ENCODE measurements at regions not wholly inside any gene's neighbourhood (a gene's known extent, or its start where the extent isn't known, plus 50 kb on each side); places are given as distances from the start of the nearest gene placed in this dataset.
"Not testable (repeated sequence)": the region's sequence is repeated elsewhere in the genome, so short reads cannot be mapped to it uniquely, and the experiment has no call there.

DNA sequence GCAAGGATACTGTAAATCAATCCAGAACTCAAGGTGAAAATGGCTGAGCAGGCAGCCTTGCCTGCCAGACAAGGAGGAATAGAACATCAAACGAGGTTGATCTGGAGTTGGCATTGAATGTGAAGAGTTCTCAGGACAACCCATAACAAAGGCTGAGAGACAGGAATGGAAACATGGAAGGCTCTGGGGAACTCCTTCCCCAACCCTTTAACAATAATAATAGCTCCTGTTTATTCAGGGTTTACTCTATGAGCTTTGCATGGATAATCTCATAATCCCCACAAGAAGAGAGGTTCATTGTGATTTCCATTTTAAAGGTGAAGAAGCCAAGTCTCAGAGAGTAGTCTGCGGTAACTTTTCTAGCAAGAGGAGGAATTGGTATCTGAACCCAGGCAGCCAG is 151.7 kb downstream of the SOD2 start:
- Histone ChIP-seq H3K4me3 (no peak overlapping the region), H3K36me3 (no peaks in the 10 kb centered on the region), H3K9me3 (no peaks in the 10 kb centered on the region), H3K27ac (no peak overlapping the region), H3K4me1 (no peaks in the 10 kb centered on the region), H3K27me3 (no peaks in the 10 kb centered on the region)
- DNase-seq (ENCODE audit: low spot score), result no peak
- TF ChIP-seq CTCF (IDR thresholded peaks at IDR 0.05), result no peak

GRCh38 chr6:159540883-159541282 is 152.2 kb downstream of the SOD2 start:
- DNase-seq (ENCODE audit: low spot score), result no peak
- no peaks in the 10 kb centered on the region for H3K4me1 ChIP-seq
- H3K4me3 ChIP-seq, result no peak overlapping the region
- TF ChIP-seq CTCF (IDR thresholded peaks at IDR 0.05), result no peak
- H3K9me3 ChIP-seq, result no peaks in the 10 kb centered on the region
- no peak overlapping the region for H3K27ac ChIP-seq
- no peaks in the 10 kb centered on the region for H3K36me3 ChIP-seq
- H3K27me3 ChIP-seq, result no peaks in the 10 kb centered on the region

GRCh38 chr6:159540152-159540551 is 152.9 kb downstream of the SOD2 start:
- H3K9me3 ChIP-seq, result no peaks in the 10 kb centered on the region
- no peaks in the 10 kb centered on the region for H3K36me3 ChIP-seq
- no peak for TF ChIP-seq CTCF (IDR thresholded peaks at IDR 0.05)
- H3K27me3 ChIP-seq, result no peaks in the 10 kb centered on the region
- H3K4me1 ChIP-seq, result no peaks in the 10 kb centered on the region
- DNase-seq (ENCODE audit: low spot score), result no peak
- no peak overlapping the region for H3K27ac ChIP-seq
- no peak overlapping the region for H3K4me3 ChIP-seq

DNA sequence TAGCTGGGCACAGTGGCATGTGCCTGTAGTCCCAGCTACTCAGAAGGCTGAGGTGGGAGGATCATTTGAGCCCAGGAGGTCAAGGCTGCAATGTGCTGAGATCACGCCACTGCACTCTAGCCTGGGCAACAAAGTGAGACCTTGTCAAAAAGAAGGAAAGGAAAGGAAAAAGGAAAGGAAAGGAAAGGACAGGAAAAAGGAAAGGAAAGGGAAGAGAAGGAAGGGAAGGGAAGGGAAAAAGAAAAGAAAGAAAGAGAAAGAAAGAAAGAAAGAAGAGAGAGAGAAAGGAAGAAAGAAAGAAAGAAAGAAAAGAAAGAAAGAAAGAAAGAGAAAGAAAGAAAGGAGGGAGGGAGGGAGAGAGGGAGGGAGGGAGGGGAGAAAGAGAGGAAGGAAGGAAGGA is 155.0 kb downstream of the SOD2 start:
- H3K4me1 ChIP-seq; H3K9me3 ChIP-seq; DNase-seq (ENCODE audit: low spot score); H3K27me3 ChIP-seq; H3K36me3 ChIP-seq; H3K4me3 ChIP-seq; H3K27ac ChIP-seq: not testable (repeated sequence)

DNA sequence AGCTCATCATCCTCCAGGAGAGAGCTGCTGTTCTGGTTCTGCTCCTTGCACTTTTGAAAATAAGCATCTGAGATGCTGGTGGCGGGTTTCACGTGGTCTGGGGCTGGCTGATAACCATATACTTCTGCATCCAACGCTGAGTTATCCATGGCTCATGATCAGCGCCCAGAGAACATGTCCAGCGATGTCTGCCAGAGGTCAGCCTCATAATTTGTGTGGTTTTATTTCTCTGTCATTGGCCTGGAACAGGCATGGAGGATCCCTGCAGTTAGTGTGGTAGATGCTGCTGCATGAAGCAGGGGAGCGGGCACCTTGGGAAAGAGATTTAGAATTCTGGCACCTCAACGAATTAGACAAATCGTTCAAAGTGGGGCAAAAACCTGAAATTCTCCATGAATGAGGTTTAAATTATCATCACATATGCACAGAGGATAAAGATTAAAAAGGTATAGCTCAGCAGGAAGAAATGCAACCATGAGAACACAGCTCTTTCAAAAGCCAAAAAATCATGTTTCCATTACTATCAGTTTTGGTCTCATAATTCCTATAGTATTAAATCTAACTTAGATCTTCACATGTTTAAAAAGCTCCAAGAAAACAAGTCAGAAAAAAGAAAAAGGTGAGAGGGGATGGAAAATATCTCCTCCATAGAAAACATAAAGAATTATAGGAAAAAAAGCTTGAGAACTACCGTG is 157.2 kb downstream of the SOD2 start:
- no peaks in the 10 kb centered on the region for H3K36me3 ChIP-seq
- no peak for DNase-seq (ENCODE audit: low spot score)
- no peaks in the 10 kb centered on the region for H3K9me3 ChIP-seq
- no peak overlapping the region for H3K4me3 ChIP-seq
- H3K4me1 ChIP-seq, result no peaks in the 10 kb centered on the region
- H3K27ac ChIP-seq, result no peak overlapping the region
- TF ChIP-seq CTCF (IDR thresholded peaks at IDR 0.05), result no peak
- no peaks in the 10 kb centered on the region for H3K27me3 ChIP-seq

DNA sequence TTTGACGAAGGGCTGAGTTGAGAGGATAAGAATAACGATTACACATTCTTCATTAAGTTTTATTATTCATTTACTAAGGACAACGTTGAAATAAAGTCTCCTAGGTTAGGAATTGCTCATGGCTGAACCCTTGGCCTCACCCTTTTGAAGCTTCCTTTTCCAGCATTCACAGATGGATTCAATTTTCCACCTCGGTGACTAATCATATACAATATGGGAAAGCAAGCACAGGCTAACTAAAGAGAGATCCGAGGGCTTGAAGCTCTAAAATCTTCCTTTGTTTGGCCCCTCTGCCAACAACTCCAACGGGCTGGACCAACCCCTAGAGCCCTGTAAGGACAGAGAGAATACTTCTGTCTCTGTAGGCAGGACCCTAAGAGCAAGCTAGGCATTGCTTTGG is 159.5 kb downstream of the SOD2 start:
- H3K36me3 ChIP-seq, result no peaks in the 10 kb centered on the region
- no peak for DNase-seq (ENCODE audit: low spot score)

More for the DNA sequence above, 159.5 kb downstream of the SOD2 start:
- Histone ChIP-seq H3K4me1 (no peaks in the 10 kb centered on the region), H3K4me3 (no peak overlapping the region), H3K27ac (no peak overlapping the region), H3K9me3 (no peaks in the 10 kb centered on the region), H3K27me3 (no peaks in the 10 kb centered on the region)
- no peak for TF ChIP-seq CTCF (IDR thresholded peaks at IDR 0.05)

Measured in right atrium auricular region (tissue), 2 donors.